ENCODE measurements at regions not wholly inside any gene's neighbourhood (a gene's known extent, or its start where the extent isn't known, plus 50 kb on each side); places are given as distances from the start of the nearest gene placed in this dataset.

GRCh38 chr9:88233091-88233490 lies 94.8 kb upstream of the SPATA31C2 start:
- no peak for DNase-seq (ENCODE audit: low spot score in 2 of 2)
- FAIRE-seq: no peak

DNA sequence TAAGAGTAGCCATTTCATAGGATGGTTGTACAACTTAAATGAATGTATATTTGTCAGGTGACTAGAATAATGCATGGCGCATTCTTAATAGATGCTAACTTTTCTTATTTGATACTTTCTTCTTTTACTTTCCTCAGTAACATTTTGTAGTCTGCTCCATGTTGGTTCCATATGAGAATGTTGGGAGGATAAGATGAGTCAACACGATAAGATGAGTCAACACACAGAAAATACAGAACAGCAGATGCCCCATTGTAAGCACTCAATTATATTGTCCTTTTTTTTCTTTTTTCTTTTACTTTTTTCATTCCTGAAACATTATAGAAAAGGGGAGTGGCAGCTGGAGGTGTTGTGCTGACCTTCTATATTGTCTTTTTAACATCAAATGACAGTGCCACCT lies 92.3 kb upstream of the SPATA31C2 start:
- FAIRE-seq: no peak
- no peak for DNase-seq (ENCODE audit: low spot score in 2 of 2)

GRCh38 chr9:88229434-88229833 lies 91.2 kb upstream of the SPATA31C2 start:
- FAIRE-seq (no peak), DNase-seq (ENCODE audit: low spot score in 2 of 2) (no peak)

DNA sequence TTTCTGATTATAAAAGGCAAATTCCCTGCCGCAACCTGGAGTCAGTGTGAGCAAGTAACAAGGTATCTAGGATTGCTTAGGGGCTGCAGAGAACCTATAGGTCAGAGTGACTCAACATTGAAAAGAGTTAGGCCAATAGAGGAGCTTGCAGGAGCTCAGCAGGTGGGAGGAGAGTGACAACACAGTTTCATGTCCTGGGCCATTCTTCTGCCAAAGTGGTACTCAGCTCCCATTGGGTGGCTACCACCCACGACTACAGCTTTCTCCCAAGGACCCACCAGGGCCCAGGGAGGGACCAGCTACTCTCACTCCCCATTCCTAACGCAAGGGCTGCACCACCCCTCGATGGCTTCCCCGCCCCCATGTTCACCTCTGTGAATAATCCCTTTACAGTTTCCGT lies 86.7 kb upstream of the SPATA31C2 start:
- no peak for FAIRE-seq
- DNase-seq (ENCODE audit: low spot score in 2 of 2): no peak

- no peak for FAIRE-seq
Measured at GRCh38 chr9:88221105-88221504, 82.8 kb upstream of the SPATA31C2 start.

GRCh38 chr9:88220652-88221051 lies 82.4 kb upstream of the SPATA31C2 start:
- no peak for FAIRE-seq
- no peak for DNase-seq (ENCODE audit: low spot score in 2 of 2)

More at GRCh38 chr9:88221105-88221504, 82.8 kb upstream of the SPATA31C2 start:
- no peak for DNase-seq (ENCODE audit: low spot score in 2 of 2)

GRCh38 chr9:88219601-88220000 lies 81.3 kb upstream of the SPATA31C2 start:
- FAIRE-seq (no peak), DNase-seq (ENCODE audit: low spot score in 2 of 2) (no peak)

GRCh38 chr9:88218726-88219125 lies 80.5 kb upstream of the SPATA31C2 start:
- FAIRE-seq (no peak), DNase-seq (ENCODE audit: low spot score in 2 of 2) (no peak)

DNA sequence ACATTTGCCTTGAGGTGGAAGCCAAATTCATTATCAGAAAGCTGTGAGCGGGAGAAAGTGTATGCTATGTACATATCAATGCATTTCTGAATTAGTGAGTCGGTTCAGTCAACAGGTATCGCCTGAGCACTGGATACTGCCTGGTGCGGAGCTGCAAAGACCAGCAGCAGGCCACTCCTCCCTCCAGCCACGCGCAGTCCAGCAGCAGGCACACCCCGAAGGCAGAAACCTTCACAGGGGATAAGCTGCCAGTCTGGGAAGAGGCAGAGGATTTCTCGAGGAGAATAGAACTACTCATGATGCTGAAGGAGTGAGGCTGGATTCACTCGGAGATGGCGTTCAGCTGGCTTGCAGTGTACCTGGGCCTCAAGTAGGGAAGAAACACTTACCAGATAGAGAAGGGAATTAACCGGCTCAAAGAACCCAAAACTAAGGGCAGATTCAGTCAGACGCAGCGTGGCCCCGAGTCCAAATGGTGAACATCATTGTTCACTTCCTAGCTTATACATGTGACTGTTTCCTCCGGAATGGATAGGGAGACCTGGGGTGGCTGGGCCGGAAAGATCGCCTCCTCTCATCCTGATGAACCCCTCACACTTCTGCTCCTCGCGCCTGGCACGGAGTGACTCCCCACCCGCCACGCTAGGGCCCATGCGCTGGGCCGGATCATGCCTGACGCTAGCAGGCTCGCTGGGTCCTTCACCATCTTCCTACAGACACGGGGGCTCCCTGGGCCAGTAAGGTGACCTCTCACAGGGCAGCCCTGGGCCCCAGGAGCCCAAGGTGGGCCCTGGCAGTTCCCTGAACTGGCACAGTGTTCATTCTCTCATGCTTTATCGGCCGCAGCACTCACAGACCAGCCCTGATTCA lies 78.1 kb upstream of the SPATA31C2 start:
- DNase-seq (ENCODE audit: low spot score in 2 of 2): no peak
- FAIRE-seq: no peak

DNA sequence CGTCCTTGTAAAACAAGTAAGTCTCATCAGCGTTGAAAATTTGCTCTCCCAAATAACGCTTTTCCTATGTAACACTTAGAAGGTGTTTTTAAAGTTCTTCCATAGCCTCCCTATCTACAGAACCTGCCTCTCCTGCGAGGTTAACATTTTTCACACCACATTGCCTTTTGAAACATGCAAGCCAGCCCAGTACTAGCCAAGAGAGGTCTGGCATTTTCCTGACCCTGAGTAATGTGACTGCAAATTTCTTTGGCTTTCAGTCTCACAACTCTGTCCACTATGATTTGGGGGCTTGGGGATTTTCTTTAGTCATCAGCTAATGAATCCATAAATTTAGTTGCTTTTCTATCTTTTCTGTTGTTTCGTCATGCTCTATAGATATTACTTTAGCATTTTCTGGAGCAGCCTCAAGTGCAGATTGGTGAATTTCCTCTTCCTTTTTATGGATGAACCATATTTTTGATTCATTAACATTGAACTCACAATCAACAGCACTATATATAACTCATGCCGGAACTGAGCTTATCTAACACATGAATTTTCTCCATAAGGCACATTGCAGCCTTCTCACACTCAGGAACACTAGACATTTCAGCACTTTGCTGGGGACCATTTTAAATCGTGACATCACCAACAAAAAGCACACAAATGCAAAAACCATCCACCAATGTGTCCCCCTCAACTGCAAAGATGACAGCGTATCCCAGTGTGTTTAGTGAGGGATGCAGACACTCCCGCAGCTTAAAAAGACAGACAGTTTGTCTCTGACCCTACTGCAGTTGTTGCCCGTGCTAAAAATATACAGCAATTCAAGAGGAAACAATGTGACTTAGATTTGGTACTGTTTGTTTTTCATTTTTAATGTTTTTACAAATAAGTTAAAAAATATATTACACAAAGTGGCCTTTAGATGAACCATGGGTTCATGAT lies 77.2 kb upstream of the SPATA31C2 start:
- DNase-seq (ENCODE audit: low spot score in 2 of 2): no peak
- no peak for FAIRE-seq

- DNase-seq (ENCODE audit: low spot score in 2 of 2): no peak
- FAIRE-seq: no peak
Measured at GRCh38 chr9:88202321-88202720, 64.0 kb upstream of the SPATA31C2 start.

DNA sequence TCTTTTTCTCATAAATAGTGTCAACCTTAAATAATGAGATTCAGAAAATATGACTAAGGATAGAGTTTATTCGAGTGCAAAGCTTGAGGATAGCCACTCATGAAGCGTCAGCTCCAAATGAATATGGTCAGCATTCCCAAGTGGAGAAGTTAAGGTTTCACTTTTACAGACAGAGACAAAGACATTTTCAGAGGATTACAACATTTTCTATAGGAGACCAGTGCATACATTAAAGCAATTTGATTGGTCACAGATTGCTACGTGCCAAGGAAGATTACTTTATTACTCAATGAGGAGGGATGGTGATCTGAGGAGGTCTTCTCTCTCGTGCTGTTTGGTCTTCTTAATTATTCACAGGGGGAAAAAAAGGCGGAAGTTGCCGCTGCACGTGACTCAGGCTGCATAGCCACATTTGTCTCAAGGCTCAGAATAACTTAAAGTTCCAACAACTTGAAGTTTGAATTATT lies 60.1 kb upstream of the SPATA31C2 start:
- DNase-seq (ENCODE audit: low spot score in 2 of 2): no peak
- FAIRE-seq: no peak

DNA sequence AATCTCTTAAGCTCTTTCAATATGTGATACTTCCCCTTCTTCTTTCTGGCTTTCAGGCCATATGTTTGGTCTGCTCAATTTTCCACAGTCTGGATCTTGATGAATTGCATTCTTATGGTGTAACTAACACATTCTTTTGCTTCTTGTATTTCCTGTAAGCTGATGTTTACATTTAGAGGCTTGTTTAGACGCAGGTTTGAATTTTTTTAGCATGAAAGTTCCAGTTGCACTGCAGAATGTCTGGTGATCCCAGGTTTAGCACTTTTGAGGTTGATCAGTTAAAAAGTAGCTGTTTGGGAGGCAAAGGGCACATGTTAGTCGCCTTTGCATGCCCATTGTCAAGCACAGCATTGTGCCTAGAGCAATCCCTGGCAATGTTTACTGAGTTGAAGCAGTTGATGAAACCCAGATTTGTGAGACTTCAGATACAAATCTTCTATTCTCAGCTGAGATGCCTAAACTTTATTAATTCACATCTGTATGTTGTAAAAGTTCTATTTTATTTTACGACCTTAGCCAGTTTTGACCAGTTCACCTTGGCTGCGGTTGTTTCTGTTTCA lies 59.6 kb upstream of the SPATA31C2 start:
- DNase-seq (ENCODE audit: low spot score in 2 of 2) (no peak), FAIRE-seq (no peak)

- FAIRE-seq (no peak), DNase-seq (ENCODE audit: low spot score in 2 of 2) (no peak)
Measured at GRCh38 chr9:88197016-88197415, 58.7 kb upstream of the SPATA31C2 start.

DNA sequence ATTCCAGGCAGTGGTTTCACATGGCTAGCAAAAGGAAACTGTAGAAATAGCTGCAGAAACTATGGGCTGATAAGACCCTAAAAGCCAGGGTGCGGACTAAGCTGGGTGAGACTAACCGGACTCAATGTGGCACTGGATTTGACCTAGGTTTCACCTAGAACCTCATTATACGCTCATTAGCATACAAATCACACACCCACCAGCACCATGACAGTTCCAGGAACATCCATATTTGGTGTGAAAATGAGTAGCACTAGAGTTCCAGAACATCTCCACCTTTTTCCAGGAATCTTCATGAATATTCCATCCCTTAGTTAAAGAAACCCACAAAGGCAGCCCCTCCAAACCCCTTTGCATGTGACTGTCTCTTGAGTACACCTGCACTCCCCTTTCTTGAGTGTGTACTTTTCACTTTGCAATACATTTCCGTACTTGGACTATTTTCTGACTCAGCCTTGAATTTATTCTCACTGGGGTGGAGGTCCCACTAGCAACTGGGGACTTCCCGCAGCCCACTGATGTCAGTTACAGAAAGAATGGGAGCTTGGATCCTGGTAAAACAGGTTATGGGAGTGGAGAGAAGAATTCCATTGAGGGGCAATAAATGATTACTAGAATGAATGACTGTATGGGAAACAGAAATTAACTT lies 58.0 kb upstream of the SPATA31C2 start:
- no peak for FAIRE-seq

DNA sequence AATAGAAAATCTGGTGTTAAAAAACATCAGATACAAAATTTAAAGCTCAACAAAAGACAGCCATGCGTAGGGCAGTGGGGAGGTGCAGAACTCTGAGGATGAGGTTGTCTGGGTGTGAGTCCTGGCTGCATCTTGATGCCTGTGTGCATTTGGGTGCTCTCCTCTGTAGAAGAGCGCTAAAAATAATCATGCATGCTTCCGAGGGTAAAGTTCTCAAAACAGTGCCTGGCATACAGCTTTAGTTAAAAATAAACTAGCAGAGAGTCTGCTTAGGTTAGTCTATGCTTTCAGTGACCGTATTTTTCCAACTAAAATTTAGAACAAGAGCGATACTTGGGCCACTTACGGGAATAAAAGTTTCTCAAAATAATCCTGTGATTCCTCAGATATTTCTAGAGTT lies 55.5 kb upstream of the SPATA31C2 start:
- no peak for DNase-seq (ENCODE audit: low spot score in 2 of 2)
- FAIRE-seq: no peak

More for the DNA sequence above, 58.0 kb upstream of the SPATA31C2 start:
- DNase-seq (ENCODE audit: low spot score in 2 of 2): no peak

GRCh38 chr9:88191456-88191855 lies 53.2 kb upstream of the SPATA31C2 start:
- DNase-seq (ENCODE audit: low spot score in 2 of 2) (no peak), FAIRE-seq (no peak)

- FAIRE-seq (no peak), DNase-seq (ENCODE audit: low spot score in 2 of 2) (no peak)
Measured at GRCh38 chr9:88189371-88189770, 51.1 kb upstream of the SPATA31C2 start.

Measured in frontal cortex (tissue), 3 donors.